OCI-LY7 (cell line): ENCODE measurements at regions not wholly inside any gene's neighbourhood (a gene's known extent, or its start where the extent isn't known, plus 50 kb on each side); places are given as distances from the start of the nearest gene placed in this dataset.

Source experiments
- BruUV-seq: library from RNA; stranded (reverse); fragments of 400-500 nt; replicated peaks from 2 replicates; lab custom pipeline; 2021; lab: Mats Ljungman, UMichigan
- CTCF ChIA-PET: fragments of 300-600 bp; sonication (Branson Sonifier 250); formaldehyde crosslinking; loops from one replicate; lab custom pipeline; 2022; ENCODE audit warnings: antibody characterized with exemption; ENCODE audit not compliant: unreplicated experiment; lab: Charles Lee
- POLR2A ChIA-PET: fragments of 300-600 bp; sonication (Branson Sonifier 250); formaldehyde crosslinking; loops from one replicate; lab custom pipeline; 2022; ENCODE audit warnings: antibody characterized with exemption; lab: Charles Lee
- DNase-seq: peaks from one replicate; pipeline ENCODE4 v3.0.0-alpha.2; 2015; ENCODE audit warnings: low spot score
- H2AFZ ChIP-seq: fragments of 200-600 bp; sonication (generic), shearing (Covaris generic); 2 replicates; pipeline ENCODE4 v1.6.1; 2014; ENCODE audit warnings: mild to moderate bottlenecking, antibody characterized with exemption, low read length, moderate library complexity
- H3K27ac ChIP-seq: fragments of 200-600 bp; sonication (generic); 2 replicates; pipeline ENCODE4 v1.5.1; 2014; ENCODE audit warnings: mixed run types, low read depth, mild to moderate bottlenecking, moderate library complexity, low read length, inconsistent platforms; ENCODE audit not compliant: poor library complexity, severe bottlenecking
- H3K36me3 ChIP-seq: fragments of 200-600 bp; sonication (generic); 2 replicates; pipeline ENCODE4 v1.6.1; 2014; ENCODE audit warnings: mild to moderate bottlenecking, antibody characterized with exemption, low read length, moderate library complexity, mixed read lengths; ENCODE audit not compliant: insufficient read depth
- H3K4me1 ChIP-seq: fragments of 200-600 bp; sonication (generic); 2 replicates; pipeline ENCODE4 v1.5.1; 2014; ENCODE audit warnings: mild to moderate bottlenecking, low read length; ENCODE audit not compliant: insufficient read depth, poor library complexity, severe bottlenecking
- H3K4me2 ChIP-seq: fragments of 200-600 bp; sonication (generic); 2 replicates; pipeline ENCODE4 v1.6.1; 2014; ENCODE audit warnings: mild to moderate bottlenecking, low read length
- H3K4me3 ChIP-seq: fragments of 200-600 bp; sonication (generic); 2 replicates; pipeline ENCODE4 v1.5.1; 2014; ENCODE audit warnings: mild to moderate bottlenecking, low read depth, low read length; ENCODE audit not compliant: poor library complexity, severe bottlenecking
- H3K79me2 ChIP-seq: fragments of 200-600 bp; sonication (generic); 2 replicates; pipeline ENCODE4 v1.6.1; 2016; ENCODE audit warnings: low read depth, mild to moderate bottlenecking, low read length, moderate library complexity, mixed read lengths; ENCODE audit not compliant: insufficient read depth
- H3K9me2 ChIP-seq: fragments of 200-600 bp; sonication (generic); 2 replicates; pipeline ENCODE4 v1.6.1; 2016; ENCODE audit warnings: mild to moderate bottlenecking, low read length, mixed read lengths; ENCODE audit not compliant: insufficient read depth
- H3K9me3 ChIP-seq: fragments of 200-600 bp; sonication (generic); 2 replicates; pipeline ENCODE4 v1.6.1; 2014; ENCODE audit warnings: mild to moderate bottlenecking, mixed run types, low read length, mixed read lengths
- H4K20me1 ChIP-seq: fragments of 200-600 bp; sonication (generic); 2 replicates; pipeline ENCODE4 v1.6.1; 2014; ENCODE audit warnings: mild to moderate bottlenecking, antibody characterized with exemption, low read length, moderate library complexity, mixed read lengths; ENCODE audit not compliant: insufficient read depth
- CTCF ChIP-seq: fragments of 200-600 bp; sonication (generic); conservative IDR thresholded peaks from 2 replicates; pipeline ENCODE4 v1.5.1; 2014; ENCODE audit warnings: mild to moderate bottlenecking, antibody characterized with exemption, low read length, moderate library complexity, mixed read lengths
- EZH2phosphoT487 ChIP-seq: fragments of 200-600 bp; sonication (generic); IDR thresholded peaks from 2 replicates; pipeline ENCODE4 v1.6.1; 2018; ENCODE audit warnings: low read depth, borderline replicate concordance, mild to moderate bottlenecking, mixed run types, antibody characterized with exemption, low read length, moderate library complexity, mixed read lengths
- intact Hi-C: fragments of 100-400 bp; cut with micrococcal nuclease; formaldehyde crosslinking; loops from one replicate; pipeline ENCODE4 v1.10.0; 2022; ENCODE audit not compliant: unreplicated experiment

DNA sequence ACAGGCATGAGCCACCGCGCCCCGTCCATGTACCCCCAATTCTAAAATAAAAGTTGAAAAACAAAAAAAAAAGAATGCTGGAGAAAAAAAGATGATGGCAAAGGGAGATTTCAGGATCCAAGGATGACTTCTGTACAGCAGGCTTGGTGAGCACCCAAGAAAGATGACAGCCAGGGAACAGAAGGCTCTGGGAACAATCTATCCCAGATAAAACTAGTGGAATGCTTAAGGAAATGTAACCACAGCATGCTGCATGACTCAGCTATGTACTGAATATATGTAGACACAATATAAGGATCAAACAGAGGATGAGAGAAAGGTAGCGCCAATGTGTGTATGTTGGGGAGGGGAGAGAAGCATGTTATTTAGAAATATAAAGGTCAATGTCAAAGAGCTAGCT lies 123.7 kb upstream of the TMTC1 start:
- no peaks in the 10 kb centered on the region for H4K20me1 ChIP-seq
- intact Hi-C loops: no loop called here
- no peaks in the 10 kb centered on the region for H3K79me2 ChIP-seq
- BruUV-seq: no TSS peak
- no peaks in the 10 kb centered on the region for H3K36me3 ChIP-seq
- H3K9me2 ChIP-seq: no peaks in the 10 kb centered on the region
- H3K9me3 ChIP-seq: no peaks in the 10 kb centered on the region
- TF ChIP-seq CTCF (no peak), EZH2phosphoT487 (no peak)
- CTCF ChIA-PET: no interaction called here
- POLR2A ChIA-PET: no interaction called here
- H3K27ac ChIP-seq: no peak overlapping the region
- no peaks in the 10 kb centered on the region for H3K4me1 ChIP-seq
- H2AFZ ChIP-seq: no peak overlapping the region
- DNase-seq: no peak
- H3K4me3 ChIP-seq: no peak overlapping the region
- H3K4me2 ChIP-seq: no peak overlapping the region

DNA sequence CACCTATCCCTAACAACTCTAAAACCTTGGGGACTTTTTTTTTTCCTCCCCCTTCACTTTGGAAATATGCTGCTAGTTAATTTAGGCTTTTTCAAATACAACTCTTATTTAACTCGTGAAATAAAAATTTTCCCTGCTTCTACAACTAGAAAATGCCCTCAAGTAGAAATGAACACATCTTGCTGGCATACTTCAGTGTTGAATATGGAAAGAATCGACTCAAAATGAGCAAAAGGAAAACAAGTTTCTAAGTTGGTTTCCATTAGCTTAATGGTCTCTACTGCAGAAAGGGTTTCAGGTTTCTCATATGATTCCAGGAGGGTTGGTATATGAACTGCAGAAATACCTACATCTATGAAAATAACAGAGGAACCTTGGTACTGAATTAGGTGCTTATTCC lies 118.3 kb upstream of the TMTC1 start:
- no TSS peak for BruUV-seq
- H3K27ac ChIP-seq: no peak overlapping the region
- H3K4me1 ChIP-seq: no peaks in the 10 kb centered on the region
- DNase-seq: no peak
- ChIA-PET CTCF (no interaction called here), POLR2A (no interaction called here)
- TF ChIP-seq EZH2phosphoT487 (no peak), CTCF (no peak)
- no peaks in the 10 kb centered on the region for H3K79me2 ChIP-seq
- H3K4me2 ChIP-seq: no peak overlapping the region
- H3K9me3 ChIP-seq: no peaks in the 10 kb centered on the region
- no peak overlapping the region for H3K4me3 ChIP-seq
- H4K20me1 ChIP-seq: no peaks in the 10 kb centered on the region
- no peaks in the 10 kb centered on the region for H3K36me3 ChIP-seq
- H3K9me2 ChIP-seq: no peaks in the 10 kb centered on the region
- intact Hi-C loops: no loop called here
- no peak overlapping the region for H2AFZ ChIP-seq

GRCh38 chr12:29901585-29901984 lies 117.8 kb upstream of the TMTC1 start:
- TF ChIP-seq EZH2phosphoT487: no peak
- no peak for TF ChIP-seq CTCF
- H3K4me3 ChIP-seq: no peak overlapping the region
- H3K79me2 ChIP-seq: no peaks in the 10 kb centered on the region
- no peaks in the 10 kb centered on the region for H3K4me1 ChIP-seq
- H3K9me2 ChIP-seq: no peaks in the 10 kb centered on the region
- POLR2A ChIA-PET: no interaction called here
- no peak overlapping the region for H3K4me2 ChIP-seq
- no peaks in the 10 kb centered on the region for H4K20me1 ChIP-seq
- H3K36me3 ChIP-seq: no peaks in the 10 kb centered on the region
- CTCF ChIA-PET: no interaction called here
- H3K9me3 ChIP-seq: no peaks in the 10 kb centered on the region
- no TSS peak for BruUV-seq
- no peak overlapping the region for H2AFZ ChIP-seq
- intact Hi-C loops: no loop called here
- DNase-seq: no peak
- H3K27ac ChIP-seq: no peak overlapping the region
